ENCODE measurements at regions not wholly inside any gene's neighbourhood (a gene's known extent, or its start where the extent isn't known, plus 50 kb on each side); places are given as distances from the start of the nearest gene placed in this dataset.

DNA sequence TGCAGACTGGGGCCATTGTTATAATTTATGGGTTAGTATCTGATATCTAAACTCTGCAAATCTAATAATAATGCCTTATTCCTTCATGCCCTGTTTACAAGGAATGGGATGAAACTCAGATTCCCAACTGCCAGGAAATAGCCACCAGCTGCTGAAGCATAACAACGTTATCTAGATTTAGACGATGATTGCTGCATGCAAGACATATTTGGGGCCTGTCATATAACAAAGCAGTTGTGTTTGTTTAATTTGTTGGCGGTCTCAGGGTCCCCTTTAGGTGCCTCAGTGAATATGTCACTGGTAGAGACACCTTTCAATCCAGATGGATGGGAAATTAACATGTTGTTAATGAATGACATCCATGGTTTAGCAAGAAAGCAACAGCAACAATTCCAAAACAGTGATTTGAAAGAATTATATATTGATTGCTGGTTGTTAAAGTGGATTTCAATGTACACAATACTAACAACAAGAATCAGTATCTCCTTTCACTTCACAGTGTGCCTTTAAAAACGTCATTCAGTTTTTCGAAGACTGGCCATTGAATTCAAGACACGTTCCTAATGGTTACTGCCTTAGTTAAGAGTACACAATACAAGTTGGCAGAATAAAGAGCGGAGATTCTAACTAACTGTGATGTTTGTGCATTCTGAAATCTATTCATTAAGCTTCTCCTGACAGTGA, 860.6 kb upstream of the CELF2 start:
- TF ChIP-seq, protein P1, sequence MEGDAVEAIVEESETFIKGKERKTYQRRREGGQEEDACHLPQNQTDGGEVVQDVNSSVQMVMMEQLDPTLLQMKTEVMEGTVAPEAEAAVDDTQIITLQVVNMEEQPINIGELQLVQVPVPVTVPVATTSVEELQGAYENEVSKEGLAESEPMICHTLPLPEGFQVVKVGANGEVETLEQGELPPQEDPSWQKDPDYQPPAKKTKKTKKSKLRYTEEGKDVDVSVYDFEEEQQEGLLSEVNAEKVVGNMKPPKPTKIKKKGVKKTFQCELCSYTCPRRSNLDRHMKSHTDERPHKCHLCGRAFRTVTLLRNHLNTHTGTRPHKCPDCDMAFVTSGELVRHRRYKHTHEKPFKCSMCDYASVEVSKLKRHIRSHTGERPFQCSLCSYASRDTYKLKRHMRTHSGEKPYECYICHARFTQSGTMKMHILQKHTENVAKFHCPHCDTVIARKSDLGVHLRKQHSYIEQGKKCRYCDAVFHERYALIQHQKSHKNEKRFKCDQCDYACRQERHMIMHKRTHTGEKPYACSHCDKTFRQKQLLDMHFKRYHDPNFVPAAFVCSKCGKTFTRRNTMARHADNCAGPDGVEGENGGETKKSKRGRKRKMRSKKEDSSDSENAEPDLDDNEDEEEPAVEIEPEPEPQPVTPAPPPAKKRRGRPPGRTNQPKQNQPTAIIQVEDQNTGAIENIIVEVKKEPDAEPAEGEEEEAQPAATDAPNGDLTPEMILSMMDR (conservative IDR thresholded peaks at IDR 0.05), result no peak
- TF ChIP-seq EZH2 (IDR thresholded peaks at IDR 0.05; ENCODE audit: low read depth), result no peak
